Tibial nerve (tissue), 4 donors: ENCODE measurements at regions not wholly inside any gene's neighbourhood (a gene's known extent, or its start where the extent isn't known, plus 50 kb on each side); places are given as distances from the start of the nearest gene placed in this dataset.

Experiments
- DNase-seq, 2 donors: peaks; one replicate each; pipeline ENCODE4 v3.0.0-alpha.2; 2019; ENCODE audit warnings: low spot score in 2 of 2
- H3K27ac ChIP-seq, 4 donors: fragments of 200-600 bp; sonication (generic) in 3 of 4; one replicate each; pipeline ENCODE4 v1.5.1; 2017 to 2019; ENCODE audit warnings: mild to moderate bottlenecking in 1 of 4
- H3K27me3 ChIP-seq, 2 donors: fragments of 200-600 bp; sonication (generic) in 1 of 2; one replicate each; pipeline versions ENCODE4 v1.5.1 to v1.6.0; 2017 to 2019
- H3K36me3 ChIP-seq, 3 donors: fragments of 200-600 bp; sonication (generic); one replicate each; pipeline ENCODE4 v1.5.1; 2018 to 2019
- H3K4me1 ChIP-seq, 4 donors: fragments of 200-600 bp; sonication (generic) in 3 of 4; one replicate each; pipeline ENCODE4 v1.5.1; 2017 to 2019
- H3K4me3 ChIP-seq, 4 donors: fragments of 200-600 bp; sonication (generic) in 3 of 4; one replicate each; pipeline ENCODE4 v1.5.1; 2017 to 2019; ENCODE audit warnings: mild to moderate bottlenecking in 1 of 4, moderate library complexity in 1 of 4
- H3K9me3 ChIP-seq, 4 donors: fragments of 200-600 bp; sonication (generic) in 3 of 4; one replicate each; pipeline ENCODE4 v1.5.1; 2017 to 2019
- CTCF ChIP-seq, 5 experiments: fragments of 200-600 bp in 3 of 5; fragments of 450-650 bp in 2 of 5; sonication (generic) in 3 of 5; IDR thresholded peaks; one replicate each; pipeline ENCODE4 v1.5.1; 2016 to 2019; ENCODE audit warnings: antibody characterized with exemption in 5 of 5, mild to moderate bottlenecking in 3 of 5, moderate library complexity in 2 of 5
- EP300 ChIP-seq, 2 donors: sonication (generic); formaldehyde crosslinking; IDR thresholded peaks; one replicate each; pipeline ENCODE4 v1.6.1; 2017; ENCODE audit warnings: antibody characterized with exemption in 2 of 2, mild to moderate bottlenecking in 1 of 2
- POLR2A ChIP-seq, 2 donors: fragments of 450-650 bp; IDR thresholded peaks; one replicate each; pipeline ENCODE4 v1.6.1; 2017; ENCODE audit warnings: antibody characterized with exemption in 2 of 2, mild to moderate bottlenecking in 2 of 2, moderate library complexity in 2 of 2
- WGBS, 2 donors: methylation state at CpG; one replicate each; pipeline ENCODE4 v1.1.5; 2018; 5-methylcytosine and 5-hydroxymethylcytosine counted together

GRCh38 chr9:118568704-118569103, 800.5 kb downstream of the BRINP1 start:
- no peak for DNase-seq
- Histone ChIP-seq H3K9me3 (no peaks in the 10 kb centered on the region), H3K4me3 (no peak overlapping the region), H3K27ac (no peak overlapping the region), H3K27me3 (no peaks in the 10 kb centered on the region), H3K36me3 (no peaks in the 10 kb centered on the region), H3K4me1 (no peaks in the 10 kb centered on the region)
- 25 to 29% methylated on average over 3 of the region's 3 CpGs for WGBS, 2 donors
- no peak for TF ChIP-seq POLR2A (IDR thresholded peaks at IDR 0.05)
- no peak for TF ChIP-seq CTCF (IDR thresholded peaks at IDR 0.05)
- no peak for TF ChIP-seq EP300 (IDR thresholded peaks at IDR 0.05)

GRCh38 chr9:118569148-118569547, 800.1 kb downstream of the BRINP1 start:
- Histone ChIP-seq H3K27me3 (no peaks in the 10 kb centered on the region), H3K36me3 (no peaks in the 10 kb centered on the region), H3K9me3 (no peaks in the 10 kb centered on the region), H3K27ac (no peak overlapping the region), H3K4me3 (no peak overlapping the region), H3K4me1 (no peaks in the 10 kb centered on the region)
- 91 to 93% methylated on average over 3 of the region's 3 CpGs for WGBS, 2 donors
- no peak for TF ChIP-seq EP300 (IDR thresholded peaks at IDR 0.05)
- TF ChIP-seq CTCF (IDR thresholded peaks at IDR 0.05) = no peak
- TF ChIP-seq POLR2A (IDR thresholded peaks at IDR 0.05) = no peak
- no peak for DNase-seq

- no peaks in the 10 kb centered on the region for H3K9me3 ChIP-seq
- no peak for TF ChIP-seq CTCF (IDR thresholded peaks at IDR 0.05)
- TF ChIP-seq POLR2A (IDR thresholded peaks at IDR 0.05) = no peak
- TF ChIP-seq EP300 (IDR thresholded peaks at IDR 0.05) = no peak
- DNase-seq = no peak
- no peaks in the 10 kb centered on the region for H3K4me1 ChIP-seq
- 80 to 84% methylated on average over 3 of the region's 3 CpGs for WGBS, 2 donors
- H3K27ac ChIP-seq = no peak overlapping the region
- no peaks in the 10 kb centered on the region for H3K36me3 ChIP-seq
- no peaks in the 10 kb centered on the region for H3K27me3 ChIP-seq
- no peak overlapping the region for H3K4me3 ChIP-seq
Measured at GRCh38 chr9:118570066-118570465, 799.2 kb downstream of the BRINP1 start.

GRCh38 chr9:118575341-118576070, 793.7 kb downstream of the BRINP1 start:
- DNase-seq = no peak
- no peak overlapping the region for H3K4me3 ChIP-seq
- 57% methylated on average over 2 of the region's 2 CpGs for WGBS, 2 donors
- H3K27ac ChIP-seq = no peak overlapping the region
- H3K27me3 ChIP-seq = no peaks in the 10 kb centered on the region
- TF ChIP-seq EP300 (IDR thresholded peaks at IDR 0.05) = no peak
- no peak for TF ChIP-seq POLR2A (IDR thresholded peaks at IDR 0.05)
- TF ChIP-seq CTCF (IDR thresholded peaks at IDR 0.05) = no peak
- no peaks in the 10 kb centered on the region for H3K4me1 ChIP-seq
- H3K36me3 ChIP-seq = no peaks in the 10 kb centered on the region
- peaks cover 0 to 4% (median 1%) of the 10 kb centered on the region in 4 donors for H3K9me3 ChIP-seq

- Histone ChIP-seq H3K27me3 (no peaks in the 10 kb centered on the region), H3K9me3 (peaks cover 0 to 4% (median 1%) of the 10 kb centered on the region in 4 donors), H3K4me3 (no peak overlapping the region), H3K27ac (no peak overlapping the region), H3K36me3 (no peaks in the 10 kb centered on the region), H3K4me1 (no peaks in the 10 kb centered on the region)
- TF ChIP-seq POLR2A (IDR thresholded peaks at IDR 0.05) (no peak), CTCF (IDR thresholded peaks at IDR 0.05) (no peak), EP300 (IDR thresholded peaks at IDR 0.05) (no peak)
- WGBS, 2 donors = 28 to 31% methylated on average over 1 of the region's 1 CpG
- no peak for DNase-seq
Measured at GRCh38 chr9:118577121-118577520, 792.1 kb downstream of the BRINP1 start.
